ENCODE measurements at regions not wholly inside any gene's neighbourhood (a gene's known extent, or its start where the extent isn't known, plus 50 kb on each side); places are given as distances from the start of the nearest gene placed in this dataset.

- TF ChIP-seq REST (IDR thresholded peaks at IDR 0.05; ENCODE audit: low read depth) (no peak), MAX (IDR thresholded peaks at IDR 0.05) (no peak), TAF1 (IDR thresholded peaks at IDR 0.05; ENCODE audit: low read depth) (no peak), TCF12 (IDR thresholded peaks at IDR 0.05; ENCODE audit: low read depth) (no peak), CREB1 (IDR thresholded peaks at IDR 0.05; ENCODE audit: low read depth) (no peak), EGR1 (IDR thresholded peaks at IDR 0.05) (no peak), CEBPB (IDR thresholded peaks at IDR 0.05) (no peak), EP300 (IDR thresholded peaks at IDR 0.05; ENCODE audit: borderline replicate concordance) (no peak), YY1 (IDR thresholded peaks at IDR 0.05; ENCODE audit: low read depth) (no peak), RAD21 (IDR thresholded peaks at IDR 0.05; ENCODE audit: low read depth) (no peak)
Measured at GRCh38 chr15:35209838-35210237, 124.7 kb upstream of the NANOGP8 start.

Measured in Ishikawa (cell line).